OCI-LY7 (cell line): ENCODE measurements at regions not wholly inside any gene's neighbourhood (a gene's known extent, or its start where the extent isn't known, plus 50 kb on each side); places are given as distances from the start of the nearest gene placed in this dataset.

Experiments
- BruUV-seq: library from RNA; stranded (reverse); fragments of 400-500 nt; replicated peaks from 2 replicates; lab custom pipeline; 2021; lab: Mats Ljungman, UMichigan
- CTCF ChIA-PET: fragments of 300-600 bp; sonication (Branson Sonifier 250); formaldehyde crosslinking; loops from one replicate; lab custom pipeline; 2022; ENCODE audit warnings: antibody characterized with exemption; ENCODE audit not compliant: unreplicated experiment; lab: Charles Lee
- POLR2A ChIA-PET: fragments of 300-600 bp; sonication (Branson Sonifier 250); formaldehyde crosslinking; loops from one replicate; lab custom pipeline; 2022; ENCODE audit warnings: antibody characterized with exemption; lab: Charles Lee
- DNase-seq: peaks from one replicate; pipeline ENCODE4 v3.0.0-alpha.2; 2015; ENCODE audit warnings: low spot score
- H2AFZ ChIP-seq: fragments of 200-600 bp; sonication (generic), shearing (Covaris generic); 2 replicates; pipeline ENCODE4 v1.6.1; 2014; ENCODE audit warnings: mild to moderate bottlenecking, antibody characterized with exemption, low read length, moderate library complexity
- H3K27ac ChIP-seq: fragments of 200-600 bp; sonication (generic); 2 replicates; pipeline ENCODE4 v1.5.1; 2014; ENCODE audit warnings: mixed run types, low read depth, mild to moderate bottlenecking, moderate library complexity, low read length, inconsistent platforms; ENCODE audit not compliant: poor library complexity, severe bottlenecking
- H3K36me3 ChIP-seq: fragments of 200-600 bp; sonication (generic); 2 replicates; pipeline ENCODE4 v1.6.1; 2014; ENCODE audit warnings: mild to moderate bottlenecking, antibody characterized with exemption, low read length, moderate library complexity, mixed read lengths; ENCODE audit not compliant: insufficient read depth
- H3K4me1 ChIP-seq: fragments of 200-600 bp; sonication (generic); 2 replicates; pipeline ENCODE4 v1.5.1; 2014; ENCODE audit warnings: mild to moderate bottlenecking, low read length; ENCODE audit not compliant: insufficient read depth, poor library complexity, severe bottlenecking
- H3K4me2 ChIP-seq: fragments of 200-600 bp; sonication (generic); 2 replicates; pipeline ENCODE4 v1.6.1; 2014; ENCODE audit warnings: mild to moderate bottlenecking, low read length
- H3K4me3 ChIP-seq: fragments of 200-600 bp; sonication (generic); 2 replicates; pipeline ENCODE4 v1.5.1; 2014; ENCODE audit warnings: mild to moderate bottlenecking, low read depth, low read length; ENCODE audit not compliant: poor library complexity, severe bottlenecking
- H3K79me2 ChIP-seq: fragments of 200-600 bp; sonication (generic); 2 replicates; pipeline ENCODE4 v1.6.1; 2016; ENCODE audit warnings: low read depth, mild to moderate bottlenecking, low read length, moderate library complexity, mixed read lengths; ENCODE audit not compliant: insufficient read depth
- H3K9me2 ChIP-seq: fragments of 200-600 bp; sonication (generic); 2 replicates; pipeline ENCODE4 v1.6.1; 2016; ENCODE audit warnings: mild to moderate bottlenecking, low read length, mixed read lengths; ENCODE audit not compliant: insufficient read depth
- H3K9me3 ChIP-seq: fragments of 200-600 bp; sonication (generic); 2 replicates; pipeline ENCODE4 v1.6.1; 2014; ENCODE audit warnings: mild to moderate bottlenecking, mixed run types, low read length, mixed read lengths
- H4K20me1 ChIP-seq: fragments of 200-600 bp; sonication (generic); 2 replicates; pipeline ENCODE4 v1.6.1; 2014; ENCODE audit warnings: mild to moderate bottlenecking, antibody characterized with exemption, low read length, moderate library complexity, mixed read lengths; ENCODE audit not compliant: insufficient read depth
- CTCF ChIP-seq: fragments of 200-600 bp; sonication (generic); conservative IDR thresholded peaks from 2 replicates; pipeline ENCODE4 v1.5.1; 2014; ENCODE audit warnings: mild to moderate bottlenecking, antibody characterized with exemption, low read length, moderate library complexity, mixed read lengths
- EZH2phosphoT487 ChIP-seq: fragments of 200-600 bp; sonication (generic); IDR thresholded peaks from 2 replicates; pipeline ENCODE4 v1.6.1; 2018; ENCODE audit warnings: low read depth, borderline replicate concordance, mild to moderate bottlenecking, mixed run types, antibody characterized with exemption, low read length, moderate library complexity, mixed read lengths
- intact Hi-C: fragments of 100-400 bp; cut with micrococcal nuclease; formaldehyde crosslinking; loops from one replicate; pipeline ENCODE4 v1.10.0; 2022; ENCODE audit not compliant: unreplicated experiment

GRCh38 chr4:112889619-112890527 lies 159.6 kb upstream of the ANK2 start:
- H3K4me3 ChIP-seq: no peak overlapping the region
- intact Hi-C loops: no loop called here

GRCh38 chr4:112894480-112894879 lies 155.0 kb upstream of the ANK2 start:
- CTCF ChIA-PET: no interaction called here

More at GRCh38 chr4:112889619-112890527, 159.6 kb upstream of the ANK2 start:
- ChIA-PET CTCF (no interaction called here), POLR2A (interaction anchor here (0.6 kb wide), 1 partner anchor 186 kb away, joined by 3 read pairs; no protein-coding TSS in a partner anchor)
- no peaks in the 10 kb centered on the region for H3K36me3 ChIP-seq
- H4K20me1 ChIP-seq: no peaks in the 10 kb centered on the region
- H3K79me2 ChIP-seq: no peaks in the 10 kb centered on the region
- H3K4me2 ChIP-seq: no peak overlapping the region
- H3K27ac ChIP-seq: no peak overlapping the region
- no peak overlapping the region for H2AFZ ChIP-seq
- H3K9me3 ChIP-seq: no peaks in the 10 kb centered on the region
- no peaks in the 10 kb centered on the region for H3K4me1 ChIP-seq
- H3K9me2 ChIP-seq: no peaks in the 10 kb centered on the region
- no TSS peak for BruUV-seq
- DNase-seq: no peak
- TF ChIP-seq EZH2phosphoT487 (no peak), CTCF (no peak)

More at GRCh38 chr4:112894480-112894879, 155.0 kb upstream of the ANK2 start:
- no peaks in the 10 kb centered on the region for H3K9me3 ChIP-seq
- no peak overlapping the region for H3K4me3 ChIP-seq
- no peak for DNase-seq
- TF ChIP-seq EZH2phosphoT487 (no peak), CTCF (no peak)
- H2AFZ ChIP-seq: no peak overlapping the region
- no peaks in the 10 kb centered on the region for H3K4me1 ChIP-seq
- no peaks in the 10 kb centered on the region for H4K20me1 ChIP-seq
- H3K4me2 ChIP-seq: no peak overlapping the region
- H3K9me2 ChIP-seq: no peaks in the 10 kb centered on the region
- no peaks in the 10 kb centered on the region for H3K79me2 ChIP-seq
- BruUV-seq: no TSS peak
- POLR2A ChIA-PET: interaction anchor here (0.7 kb wide), 1 partner anchor 218 kb away, joined by 3 read pairs; no protein-coding TSS in a partner anchor
- intact Hi-C loops: no loop called here
- H3K36me3 ChIP-seq: no peaks in the 10 kb centered on the region
- no peak overlapping the region for H3K27ac ChIP-seq
